NCI-H524 treated with DMSO at 0.1 percent for 48 hours (cell line): ENCODE measurements at regions not wholly inside any gene's neighbourhood (a gene's known extent, or its start where the extent isn't known, plus 50 kb on each side); places are given as distances from the start of the nearest gene placed in this dataset.
"Not testable (repeated sequence)": the region's sequence is repeated elsewhere in the genome, so short reads cannot be mapped to it uniquely, and the experiment has no call there.

Experiments
- DNase-seq: peaks from one replicate; lab custom pipeline; 2025; lab: John Stamatoyannopoulos, UW

DNA sequence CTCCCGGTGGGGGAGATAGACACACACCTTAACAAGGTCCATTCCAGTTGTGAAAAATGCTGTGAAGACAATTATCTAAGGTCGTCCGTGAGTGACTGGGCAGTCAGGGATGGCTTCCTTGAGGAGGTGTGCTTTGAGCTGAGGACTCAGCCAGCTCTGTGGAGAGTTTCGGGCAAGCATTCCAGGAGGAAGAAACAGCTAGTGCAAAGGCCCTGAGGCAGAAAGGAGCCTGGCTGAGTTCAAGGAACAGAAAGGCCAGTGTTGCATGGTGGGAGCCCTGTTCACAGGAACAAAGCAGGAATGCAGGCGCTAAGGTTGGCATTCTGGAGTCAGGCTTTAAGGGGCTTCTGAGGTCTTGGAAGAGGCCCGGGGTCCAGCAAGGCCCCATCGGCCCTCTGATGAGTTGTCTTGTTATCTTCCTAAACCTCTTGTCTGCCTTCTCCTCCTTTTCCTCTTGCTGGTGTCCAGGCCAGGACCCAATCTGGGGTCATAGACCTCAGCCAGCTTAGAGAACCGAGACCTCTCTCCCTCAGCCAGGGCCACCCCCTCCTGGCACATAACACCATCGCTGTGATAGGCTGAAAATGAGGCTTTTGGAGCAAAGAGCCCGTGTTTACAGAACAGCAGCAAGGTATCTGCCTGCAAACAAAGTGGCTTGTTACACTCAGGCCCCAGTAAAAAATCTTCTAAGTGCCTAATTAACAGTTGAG is 270.2 kb upstream of the MVB12B start:
- peak; percentile 75 for DNase-seq

DNA sequence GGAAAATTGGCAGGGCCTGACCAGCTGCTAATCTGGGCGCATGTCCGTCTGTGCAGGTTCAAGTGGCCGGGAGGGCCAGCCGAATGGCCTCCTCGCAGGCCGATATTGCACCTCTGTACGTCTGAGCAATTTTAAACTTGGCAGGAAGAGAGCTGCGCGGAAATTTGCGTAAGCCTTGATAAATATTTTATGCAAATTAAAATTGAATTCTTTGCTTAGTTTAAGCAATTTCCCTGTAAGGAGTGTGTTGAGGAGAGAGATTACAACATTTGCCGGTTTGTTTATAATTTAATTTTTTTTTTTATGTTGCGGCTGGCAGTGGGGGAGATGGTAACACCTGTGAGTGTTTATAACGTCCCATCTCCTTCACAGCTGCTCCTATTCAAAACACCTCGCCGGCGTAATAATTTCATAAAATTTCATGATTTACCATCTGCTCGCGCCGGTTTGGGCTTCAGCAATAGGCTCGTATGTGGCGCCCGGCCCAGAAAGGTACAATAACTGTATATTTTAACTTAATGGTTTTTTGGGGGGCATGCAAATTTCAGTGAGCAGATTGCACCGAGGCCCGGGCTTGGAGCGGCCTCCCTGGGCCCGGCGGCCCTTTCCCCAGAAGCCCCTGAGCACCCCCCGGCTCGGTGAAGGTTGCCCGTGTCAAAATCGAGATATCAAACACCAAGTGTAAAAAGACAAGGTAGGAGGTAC is 269.4 kb upstream of the MVB12B start:
- peak; percentile 95 for DNase-seq

DNA sequence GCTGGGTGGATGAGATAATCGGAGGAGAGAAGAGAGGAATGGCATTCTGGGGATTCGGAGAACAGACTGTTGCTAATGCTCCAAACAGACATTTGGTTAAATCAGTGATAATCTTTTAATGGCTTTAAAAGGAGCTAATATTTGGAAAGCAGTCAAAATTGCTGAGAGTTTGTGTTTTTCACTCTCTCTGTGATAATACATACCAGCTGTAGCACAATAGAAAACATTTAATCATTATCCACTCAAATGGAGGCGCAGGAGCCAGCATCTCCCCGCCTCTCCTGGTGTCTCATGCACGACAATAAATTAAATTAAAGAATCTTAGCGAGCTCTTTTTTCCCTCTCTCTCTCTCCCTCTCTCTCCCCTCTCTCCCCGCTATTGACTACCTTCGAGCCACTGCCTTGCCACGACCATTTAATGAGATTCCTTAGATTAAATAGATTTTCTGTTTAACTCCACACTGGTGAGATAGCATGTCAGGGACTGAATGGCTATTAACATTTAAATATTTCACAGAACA is 268.6 kb upstream of the MVB12B start:
- peak; percentile 98 for DNase-seq

DNA sequence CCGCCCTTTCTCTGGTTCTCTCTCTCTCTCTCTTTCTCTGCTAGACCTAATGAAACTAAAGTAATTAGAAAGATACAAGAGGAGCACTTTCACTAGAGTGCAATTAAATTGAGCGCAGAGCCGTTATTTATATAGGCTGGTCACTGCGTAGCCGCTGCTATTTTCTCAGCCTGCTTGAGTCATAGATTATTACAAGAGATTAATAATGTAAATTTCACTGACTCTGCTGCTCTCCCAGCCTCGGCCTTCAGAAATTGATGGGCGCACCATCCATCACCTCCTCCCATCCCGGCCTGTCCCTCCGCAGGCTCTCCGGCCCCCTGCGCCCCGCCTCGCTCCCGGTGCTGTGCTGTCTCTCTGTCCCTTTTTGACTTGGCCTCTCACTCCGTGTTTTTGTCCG is 268.0 kb upstream of the MVB12B start:
- DNase-seq = peak; percentile 33

DNA sequence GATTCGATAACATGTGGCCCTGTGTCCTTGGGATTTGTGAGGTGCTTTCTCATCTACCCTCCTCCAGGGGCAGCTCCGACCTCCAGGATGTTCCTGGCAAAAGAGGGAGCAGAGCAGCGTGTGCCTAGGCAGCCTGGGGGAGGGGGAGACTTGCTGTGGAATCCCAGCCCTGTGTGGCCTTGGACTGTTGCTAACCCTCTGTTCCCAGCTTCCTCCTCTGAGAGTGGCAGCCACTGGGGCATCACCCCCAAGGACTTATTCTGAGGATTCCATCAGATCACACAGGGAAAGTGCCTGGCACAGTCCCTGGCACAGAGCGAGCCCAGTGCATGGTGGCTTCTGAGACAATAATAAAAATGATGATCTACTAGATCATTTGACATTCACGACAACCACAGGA is 265.1 kb upstream of the MVB12B start:
- no peak for DNase-seq

- no peak for DNase-seq
Observed at GRCh38 chr9:126062158-126062886, 264.3 kb upstream of the MVB12B start.

DNA sequence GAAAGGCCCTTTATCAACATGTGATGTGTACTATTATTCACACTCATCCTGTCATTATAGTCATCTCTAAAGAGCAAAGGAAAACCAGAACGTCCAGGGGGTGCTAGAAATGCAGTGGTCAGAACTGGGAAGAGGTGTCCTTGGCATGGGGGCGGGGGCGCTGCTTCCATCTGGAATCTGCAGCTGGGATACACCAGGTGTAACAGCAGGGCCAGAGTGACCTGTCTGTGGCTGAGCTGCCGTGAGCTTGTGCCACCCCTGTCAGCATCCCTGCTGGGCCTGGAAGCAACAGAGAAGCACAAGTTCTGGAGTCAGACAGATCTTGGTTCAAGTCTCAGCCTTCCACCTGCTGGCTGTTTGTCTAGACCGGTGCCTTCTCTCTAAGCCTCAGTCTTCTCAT is 263.3 kb upstream of the MVB12B start:
- DNase-seq = no peak

DNA sequence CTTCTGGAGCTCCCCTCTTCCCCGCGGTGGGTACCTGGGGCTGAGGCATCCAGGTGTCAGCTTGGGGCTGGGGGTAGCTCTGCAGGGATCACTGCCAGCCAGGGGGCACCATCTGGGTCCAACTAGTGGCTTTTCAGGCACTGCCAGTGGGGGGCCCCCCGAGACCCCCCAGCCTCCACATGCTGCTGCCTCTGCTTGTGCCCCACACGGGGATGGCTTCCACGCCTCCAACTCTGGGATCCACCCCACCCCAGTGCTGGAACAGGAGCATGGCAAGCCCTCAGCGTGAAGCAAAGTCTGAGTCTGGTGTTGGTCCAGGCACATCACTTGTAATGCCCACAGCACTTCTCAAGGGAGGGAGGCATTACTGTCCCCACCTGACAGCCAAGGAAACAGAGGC is 260.5 kb upstream of the MVB12B start:
- no peak for DNase-seq

DNA sequence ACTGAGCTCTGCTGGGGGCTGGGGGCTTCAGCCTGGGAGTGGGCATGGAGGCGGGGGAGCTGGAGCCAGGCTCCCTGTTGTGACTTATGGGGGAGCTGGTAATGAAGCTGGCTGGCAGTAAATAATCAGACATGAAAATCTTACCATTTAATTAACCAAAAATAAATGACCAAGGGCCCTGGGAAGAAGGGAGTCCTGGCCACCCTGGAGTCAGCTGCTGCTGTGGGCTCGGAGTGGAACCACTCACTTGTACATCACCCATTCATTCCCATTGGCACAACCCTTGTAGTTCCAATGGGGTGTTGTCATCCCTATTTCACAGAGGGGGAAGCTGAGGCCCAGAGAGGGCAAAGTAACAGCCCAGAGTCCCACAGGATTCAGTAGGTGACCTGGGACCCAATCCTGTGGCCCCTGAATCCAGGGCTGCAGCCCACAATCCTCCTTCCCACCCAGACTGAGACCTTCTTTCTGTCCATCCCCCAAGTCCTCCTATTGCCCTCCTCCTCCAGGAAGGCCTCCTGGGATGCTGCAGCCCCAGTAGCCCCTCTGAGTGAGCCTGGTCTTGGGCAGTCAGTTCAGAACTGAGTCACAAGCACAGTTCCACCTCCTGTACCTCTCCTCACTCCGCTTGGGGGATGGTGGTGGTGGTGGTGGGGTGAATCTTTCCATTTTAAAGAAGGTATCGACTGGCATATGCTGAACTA is 259.4 kb upstream of the MVB12B start:
- DNase-seq = no peak

GRCh38 chr9:126068534-126069230 is 257.9 kb upstream of the MVB12B start:
- DNase-seq = no peak

DNA sequence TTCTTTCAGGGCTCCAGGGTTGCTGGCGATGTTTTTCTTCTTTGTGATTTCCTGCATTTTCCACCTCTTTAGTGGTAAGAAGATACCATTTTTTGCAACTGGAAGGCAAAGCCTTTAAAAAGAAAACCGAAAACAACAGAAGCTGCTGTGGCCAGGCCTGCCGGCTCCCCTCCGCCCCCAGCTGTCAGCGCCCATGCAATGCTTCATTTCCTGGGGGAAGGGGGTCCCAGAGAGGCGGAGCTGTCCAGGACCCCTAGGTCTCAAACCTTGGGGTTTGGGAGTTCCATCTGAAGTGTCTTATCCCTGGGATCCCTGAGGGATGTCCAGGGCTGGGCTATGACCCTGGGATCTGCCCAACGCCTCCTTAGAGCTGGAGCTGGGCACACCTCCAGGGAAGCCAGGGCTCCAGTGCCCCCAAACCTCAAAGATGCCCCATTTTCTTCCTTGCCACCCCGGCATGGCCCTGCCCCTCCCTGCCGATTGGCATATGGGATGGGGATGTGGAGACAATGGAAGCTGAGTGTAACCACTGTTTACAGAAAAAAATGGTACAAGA is 257.2 kb upstream of the MVB12B start:
- no peak for DNase-seq

- no peak for DNase-seq
Observed at GRCh38 chr9:126070058-126070655, 256.5 kb upstream of the MVB12B start.

DNA sequence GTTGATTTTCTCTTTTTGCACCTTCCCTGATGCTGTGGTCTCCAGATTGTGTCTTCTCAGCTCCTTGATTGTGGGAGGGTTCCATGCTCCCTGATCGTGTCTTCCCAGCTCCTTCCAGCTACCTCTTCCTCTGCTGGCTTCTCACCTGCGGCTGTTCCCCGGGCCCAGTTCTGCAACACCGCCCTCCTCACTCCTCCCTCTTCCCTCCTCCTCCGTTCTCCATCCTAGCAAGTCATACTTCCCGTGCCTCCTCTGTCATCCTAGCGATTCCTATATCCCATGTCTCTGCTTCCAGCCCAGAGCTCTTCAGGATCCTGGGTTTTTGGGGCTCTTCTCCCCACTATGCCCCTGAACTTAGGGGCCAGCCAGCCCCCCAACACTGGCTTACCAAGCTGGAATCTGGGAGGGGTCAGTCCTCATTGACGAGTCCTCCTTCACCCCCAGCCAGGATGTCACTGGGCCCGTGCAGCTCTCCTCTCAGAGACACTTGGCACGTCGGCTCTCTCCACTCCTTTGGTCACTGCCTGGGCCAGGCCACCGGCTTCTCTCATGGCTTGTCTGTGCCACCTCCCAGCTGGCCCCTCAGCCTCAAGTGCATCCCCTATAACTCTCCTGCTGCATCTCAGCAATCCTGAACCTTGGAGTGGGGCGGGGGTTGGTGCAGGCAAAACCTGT is 255.4 kb upstream of the MVB12B start:
- DNase-seq = no peak

- not testable (repeated sequence) for DNase-seq
Observed at GRCh38 chr9:126077656-126078055, 249.0 kb upstream of the MVB12B start.

DNA sequence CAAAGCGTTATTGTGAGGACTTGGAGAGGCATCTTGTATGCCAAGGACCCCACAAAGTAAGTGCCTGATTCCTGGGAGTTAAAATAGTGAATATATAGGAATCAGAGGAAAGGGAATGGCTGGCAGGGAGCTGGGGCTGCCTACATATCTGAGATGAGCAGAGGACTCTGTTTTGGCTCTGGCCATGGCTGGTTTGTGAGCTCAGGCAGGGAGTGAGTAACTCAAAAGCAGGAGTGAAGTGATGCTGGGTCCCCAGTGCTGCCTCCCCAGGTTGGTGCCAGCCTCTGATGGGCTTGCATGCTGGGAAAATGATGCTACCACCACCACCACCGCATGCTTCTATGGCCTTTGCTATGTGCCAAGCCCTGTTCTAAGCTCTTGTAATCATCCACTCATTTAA is 246.0 kb upstream of the MVB12B start:
- DNase-seq = no peak

DNA sequence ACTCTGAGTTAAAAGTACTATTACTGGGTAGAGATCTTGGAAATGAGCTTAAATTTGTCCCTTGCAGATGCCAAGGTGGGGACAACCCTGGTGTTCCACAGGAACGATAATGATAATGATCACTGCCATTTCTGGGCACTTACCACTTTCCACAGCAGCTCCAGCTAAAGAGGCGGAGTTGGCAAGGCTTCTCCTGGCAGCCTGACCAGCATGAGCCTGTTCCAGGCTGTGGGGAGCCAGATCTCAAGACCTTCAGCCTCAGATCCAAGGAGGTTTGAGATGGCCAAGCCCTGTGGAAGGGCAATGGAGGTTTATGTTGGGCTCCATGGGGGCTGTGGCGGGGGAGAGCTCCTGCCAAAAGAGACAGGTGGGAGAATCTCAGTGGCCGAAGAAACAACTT is 244.9 kb upstream of the MVB12B start:
- DNase-seq = no peak

GRCh38 chr9:126084008-126084407 is 242.6 kb upstream of the MVB12B start:
- DNase-seq = no peak

- no peak for DNase-seq
Observed at GRCh38 chr9:126084696-126085095, 241.9 kb upstream of the MVB12B start.

- no peak for DNase-seq
Observed at GRCh38 chr9:126085170-126085569, 241.5 kb upstream of the MVB12B start.

- DNase-seq = no peak
Observed at GRCh38 chr9:126088336-126088735, 238.3 kb upstream of the MVB12B start.
